Lung (tissue), 11 donors: ENCODE measurements at regions not wholly inside any gene's neighbourhood (a gene's known extent, or its start where the extent isn't known, plus 50 kb on each side); places are given as distances from the start of the nearest gene placed in this dataset.

Source experiments
- ATAC-seq: fragments of 200-7000 bp; cut with Tn5 transposase; one replicate; pipeline ENCODE4 v1.9.1; 2020; ENCODE audit warnings: moderate number of reproducible peaks; ENCODE audit not compliant: insufficient read depth, low FRiP score
- DNase-seq, 3 donors: peaks; one replicate each; pipeline ENCODE4 v3.0.0-alpha.2; 2013 to 2017
- H3K27ac ChIP-seq, 2 donors: one replicate each; pipeline ENCODE4 v1.5.1; 2013; ENCODE audit warnings: mild to moderate bottlenecking in 2 of 2, moderate library complexity in 2 of 2, control low read depth in 1 of 2, inconsistent platforms in 1 of 2, low read depth in 1 of 2, low read length in 1 of 2
- H3K27me3 ChIP-seq, 3 donors: one replicate each; pipeline ENCODE4 v1.5.1; 2013; ENCODE audit warnings: low read length in 2 of 3; ENCODE audit not compliant: control insufficient read depth in 3 of 3, insufficient read depth in 3 of 3
- H3K36me3 ChIP-seq, 4 donors: one replicate each; pipeline ENCODE4 v1.5.1; 2013; ENCODE audit warnings: low read length in 4 of 4, mild to moderate bottlenecking in 1 of 4, moderate library complexity in 1 of 4; ENCODE audit not compliant: control insufficient read depth in 4 of 4, insufficient read depth in 4 of 4
- H3K4me1 ChIP-seq, 5 donors: one replicate each; pipeline ENCODE4 v1.5.1; 2013; ENCODE audit warnings: low read length in 5 of 5, mild to moderate bottlenecking in 2 of 5, moderate library complexity in 1 of 5; ENCODE audit not compliant: control insufficient read depth in 5 of 5, insufficient read depth in 5 of 5
- H3K4me3 ChIP-seq: one replicate; pipeline ENCODE4 v1.5.1; 2013; ENCODE audit warnings: mild to moderate bottlenecking, control low read depth, moderate library complexity
- H3K9ac ChIP-seq, 2 donors: one replicate each; pipeline ENCODE4 v1.5.1; 2013; ENCODE audit warnings: low read length in 2 of 2, control low read depth in 1 of 2; ENCODE audit not compliant: insufficient read depth in 1 of 2
- H3K9me3 ChIP-seq, 4 donors: one replicate each; pipeline ENCODE4 v1.5.1; 2013; ENCODE audit warnings: low read length in 3 of 4, mild to moderate bottlenecking in 1 of 4, moderate library complexity in 1 of 4; ENCODE audit not compliant: control insufficient read depth in 4 of 4, insufficient read depth in 3 of 4
- WGBS, 2 donors: extraction: QIAGEN DNeasy Blood & Tissue Kit; methylation state at CpG; one replicate each; pipeline ENCODE4 v1.1.7; 2013; 5-methylcytosine and 5-hydroxymethylcytosine counted together
- TF ChIP-seq, protein P1 (sequence below): IDR thresholded peaks from 2 replicates; pipeline ENCODE4 v1.5.1; 2012; ENCODE audit warnings: mild to moderate bottlenecking; ENCODE audit errors: control extremely low read depth, extremely low read depth
- donor health status: control.
- donor health status: control.
- donor health status: Bipolar disorder and iron deficiency.
- donor health status: healthy.
- donor health status: DM: yes; HTN: yes; CAD: no.

DNA sequence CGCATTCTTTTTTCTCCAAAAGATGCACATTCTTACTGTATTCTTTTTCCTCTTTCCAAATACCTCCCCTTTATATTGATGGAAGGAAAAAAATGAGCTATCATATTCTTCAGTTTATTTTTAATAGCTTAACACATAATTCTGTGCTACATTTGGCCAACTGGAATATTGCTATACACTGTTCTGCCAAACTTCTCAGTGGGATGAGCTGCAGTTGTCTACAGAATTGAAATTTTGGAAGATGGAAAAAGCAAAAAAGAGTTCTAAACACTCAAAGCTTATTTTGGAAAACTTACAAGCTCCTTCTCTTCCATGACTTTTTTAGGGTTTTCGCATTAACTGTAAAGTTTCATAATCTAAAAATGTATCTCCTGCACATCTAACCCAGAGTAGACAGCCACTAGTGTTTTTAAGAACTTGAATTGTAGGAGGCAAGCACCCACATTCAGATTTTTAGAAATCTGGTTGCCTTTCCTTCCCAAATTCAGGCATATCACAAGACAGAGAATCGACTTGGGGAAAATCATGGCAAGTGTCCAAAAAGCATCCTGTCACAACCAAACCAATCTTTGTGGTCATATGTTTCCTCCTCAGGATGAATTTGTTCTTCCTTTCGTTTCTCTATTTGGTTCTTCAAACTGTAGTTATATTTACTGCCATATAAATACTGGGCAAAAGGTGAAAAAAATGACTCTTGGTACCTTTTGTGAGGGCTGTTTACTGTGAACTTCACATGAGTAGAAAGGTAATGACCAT, 111.4 kb upstream of the FRY start:
- H3K9ac ChIP-seq, result no peak overlapping the region
- no peak for ATAC-seq
- H3K27me3 ChIP-seq, result no peaks in the 10 kb centered on the region
- no peaks in the 10 kb centered on the region for H3K9me3 ChIP-seq
- peak in 1 of 3 donors; percentile 65 for DNase-seq
- no peaks in the 10 kb centered on the region for H3K36me3 ChIP-seq
- no peak overlapping the region for H3K27ac ChIP-seq
- WGBS, 2 donors, result 45 to 52% methylated on average over 4 of the region's 4 CpGs
- H3K4me1 ChIP-seq, result peaks cover 0 to 18% (median 3%) of the 10 kb centered on the region in 5 donors
- no peak overlapping the region for H3K4me3 ChIP-seq
- TF ChIP-seq, protein P1, sequence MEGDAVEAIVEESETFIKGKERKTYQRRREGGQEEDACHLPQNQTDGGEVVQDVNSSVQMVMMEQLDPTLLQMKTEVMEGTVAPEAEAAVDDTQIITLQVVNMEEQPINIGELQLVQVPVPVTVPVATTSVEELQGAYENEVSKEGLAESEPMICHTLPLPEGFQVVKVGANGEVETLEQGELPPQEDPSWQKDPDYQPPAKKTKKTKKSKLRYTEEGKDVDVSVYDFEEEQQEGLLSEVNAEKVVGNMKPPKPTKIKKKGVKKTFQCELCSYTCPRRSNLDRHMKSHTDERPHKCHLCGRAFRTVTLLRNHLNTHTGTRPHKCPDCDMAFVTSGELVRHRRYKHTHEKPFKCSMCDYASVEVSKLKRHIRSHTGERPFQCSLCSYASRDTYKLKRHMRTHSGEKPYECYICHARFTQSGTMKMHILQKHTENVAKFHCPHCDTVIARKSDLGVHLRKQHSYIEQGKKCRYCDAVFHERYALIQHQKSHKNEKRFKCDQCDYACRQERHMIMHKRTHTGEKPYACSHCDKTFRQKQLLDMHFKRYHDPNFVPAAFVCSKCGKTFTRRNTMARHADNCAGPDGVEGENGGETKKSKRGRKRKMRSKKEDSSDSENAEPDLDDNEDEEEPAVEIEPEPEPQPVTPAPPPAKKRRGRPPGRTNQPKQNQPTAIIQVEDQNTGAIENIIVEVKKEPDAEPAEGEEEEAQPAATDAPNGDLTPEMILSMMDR, result no peak

DNA sequence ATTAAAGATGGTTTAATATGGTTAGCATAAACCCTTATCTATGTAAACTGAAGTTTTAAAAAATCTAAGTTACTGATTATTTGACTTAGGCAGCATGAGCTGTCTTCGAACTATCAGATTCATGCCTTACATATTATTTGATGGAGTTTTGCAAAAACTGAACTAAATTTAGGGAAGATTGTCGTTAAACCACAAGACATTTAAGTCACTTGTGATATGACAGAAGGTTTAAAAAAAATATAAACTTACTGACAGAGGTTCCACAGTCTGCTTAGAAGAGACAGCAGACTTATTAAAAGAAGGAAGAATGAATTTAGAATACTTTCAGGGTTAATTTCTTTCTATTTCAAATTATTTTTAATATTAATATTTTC, 110.9 kb upstream of the FRY start:
- peaks cover 0 to 23% (median 3%) of the 10 kb centered on the region in 5 donors for H3K4me1 ChIP-seq
- no peak overlapping the region for H3K9ac ChIP-seq
- TF ChIP-seq, protein P1, result no peak
- no peaks in the 10 kb centered on the region for H3K9me3 ChIP-seq
- no peak for DNase-seq
- no peaks in the 10 kb centered on the region for H3K27me3 ChIP-seq
- no peak overlapping the region for H3K27ac ChIP-seq
- H3K4me3 ChIP-seq, result no peak overlapping the region
- no peaks in the 10 kb centered on the region for H3K36me3 ChIP-seq
- 25 to 58% methylated on average over 2 of the region's 2 CpGs for WGBS, 2 donors
- no peak for ATAC-seq

DNA sequence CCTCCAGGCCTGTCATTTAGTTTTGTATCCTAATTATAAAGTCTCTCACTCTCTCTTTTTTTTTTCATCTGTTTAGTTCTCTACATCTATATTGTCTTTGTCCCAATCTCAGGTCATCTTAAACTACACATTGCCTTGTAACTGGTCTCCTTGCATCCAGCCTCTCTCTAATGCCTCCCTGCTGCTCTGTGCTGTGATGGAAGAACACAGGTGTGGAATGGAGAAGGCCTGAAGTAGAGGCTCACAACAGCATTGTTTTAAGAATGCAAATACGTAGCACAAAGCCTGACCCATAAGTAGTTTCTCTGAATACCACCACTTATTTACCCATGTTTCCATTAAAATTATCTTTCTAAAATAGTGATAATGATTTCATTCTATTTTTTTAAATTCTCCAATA, 108.8 kb upstream of the FRY start:
- Histone ChIP-seq H3K4me3 (no peak overlapping the region), H3K4me1 (peaks cover 0 to 25% (median 3%) of the 10 kb centered on the region in 5 donors), H3K27ac (no peak overlapping the region), H3K36me3 (no peaks in the 10 kb centered on the region), H3K9ac (no peak overlapping the region), H3K27me3 (no peaks in the 10 kb centered on the region), H3K9me3 (no peaks in the 10 kb centered on the region)
- DNase-seq (no peak), ATAC-seq (no peak)
- TF ChIP-seq, protein P1, result no peak
- WGBS, 2 donors, result 94 to 98% methylated on average over 1 of the region's 1 CpG
